Nephron progenitor cell (in vitro differentiated cells): ENCODE measurements at regions not wholly inside any gene's neighbourhood (a gene's known extent, or its start where the extent isn't known, plus 50 kb on each side); places are given as distances from the start of the nearest gene placed in this dataset.

ENCODE experiments used
- DNase-seq: peaks from one replicate; pipeline ENCODE4 v3.0.0; 2021
- H3K27ac Mint-ChIP-seq: 2 replicates; pipeline ENCODE4 v1.8.0; 2021; ENCODE audit warnings: mild to moderate bottlenecking, moderate library complexity, mixed read lengths
- H3K27me3 Mint-ChIP-seq: 2 replicates; pipeline ENCODE4 v1.8.0; 2021; ENCODE audit warnings: mild to moderate bottlenecking, low read depth, mixed read lengths; ENCODE audit not compliant: poor library complexity
- H3K36me3 Mint-ChIP-seq: 2 replicates; pipeline ENCODE4 v1.8.0; 2021; ENCODE audit warnings: low read depth, mixed read lengths
- H3K4me1 Mint-ChIP-seq: 2 replicates; pipeline ENCODE4 v1.8.0; 2021; ENCODE audit warnings: mixed read lengths
- H3K4me3 Mint-ChIP-seq: 2 replicates; pipeline ENCODE4 v1.8.0; 2021; ENCODE audit warnings: mild to moderate bottlenecking, moderate library complexity, mixed read lengths
- H3K9me3 Mint-ChIP-seq: 2 replicates; pipeline ENCODE4 v1.8.0; 2021; ENCODE audit warnings: mild to moderate bottlenecking, moderate library complexity, mixed read lengths
- CTCF ChIP-seq: fragments of 200-600 bp; sonication (generic); IDR thresholded peaks from 2 replicates; pipeline ENCODE4 v1.5.0; 2021; ENCODE audit warnings: antibody characterized with exemption

GRCh38 chr4:157772907-157773306 lies 399.9 kb downstream of the GASK1B start:
- Mint-ChIP-seq H3K27me3 (no peaks in the 10 kb centered on the region), H3K36me3 (no peaks in the 10 kb centered on the region), H3K4me1 (no peaks in the 10 kb centered on the region), H3K4me3 (no peak overlapping the region), H3K27ac (no peak overlapping the region), H3K9me3 (no peaks in the 10 kb centered on the region)
- DNase-seq: no peak
- no peak for TF ChIP-seq CTCF

- no peak overlapping the region for H3K27ac Mint-ChIP-seq
- no peak for DNase-seq
- H3K4me3 Mint-ChIP-seq: no peak overlapping the region
- TF ChIP-seq CTCF: no peak
- H3K4me1 Mint-ChIP-seq: no peaks in the 10 kb centered on the region
- H3K36me3 Mint-ChIP-seq: no peaks in the 10 kb centered on the region
- no peaks in the 10 kb centered on the region for H3K27me3 Mint-ChIP-seq
- H3K9me3 Mint-ChIP-seq: no peaks in the 10 kb centered on the region
These were observed 404.4 kb downstream of the GASK1B start for GRCh38 chr4:157768419-157768818.

DNA sequence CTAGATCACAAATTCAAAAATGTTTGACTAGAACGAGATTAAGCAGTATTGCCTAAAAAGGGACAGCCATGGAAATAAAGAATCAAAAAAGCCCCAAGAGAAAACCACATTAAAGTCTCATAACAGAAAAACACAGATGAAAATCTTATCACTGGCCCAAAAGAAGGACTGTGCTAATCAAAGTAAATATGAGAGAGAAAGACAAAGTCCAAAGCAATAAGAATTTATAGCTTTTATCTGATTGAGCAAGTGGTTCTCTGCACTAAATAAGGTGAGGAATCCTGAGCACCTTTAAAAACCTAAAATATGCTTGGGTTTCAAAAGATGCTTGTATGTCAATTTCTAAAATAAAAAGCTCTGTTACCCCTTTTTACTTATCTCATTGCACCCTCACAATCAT lies 409.3 kb downstream of the GASK1B start:
- no peak overlapping the region for H3K4me3 Mint-ChIP-seq
- no peak for TF ChIP-seq CTCF
- no peaks in the 10 kb centered on the region for H3K9me3 Mint-ChIP-seq
- H3K4me1 Mint-ChIP-seq: no peaks in the 10 kb centered on the region
- no peak for DNase-seq
- H3K36me3 Mint-ChIP-seq: no peaks in the 10 kb centered on the region
- H3K27me3 Mint-ChIP-seq: peaks cover 5% of the 10 kb centered on the region
- H3K27ac Mint-ChIP-seq: no peak overlapping the region

DNA sequence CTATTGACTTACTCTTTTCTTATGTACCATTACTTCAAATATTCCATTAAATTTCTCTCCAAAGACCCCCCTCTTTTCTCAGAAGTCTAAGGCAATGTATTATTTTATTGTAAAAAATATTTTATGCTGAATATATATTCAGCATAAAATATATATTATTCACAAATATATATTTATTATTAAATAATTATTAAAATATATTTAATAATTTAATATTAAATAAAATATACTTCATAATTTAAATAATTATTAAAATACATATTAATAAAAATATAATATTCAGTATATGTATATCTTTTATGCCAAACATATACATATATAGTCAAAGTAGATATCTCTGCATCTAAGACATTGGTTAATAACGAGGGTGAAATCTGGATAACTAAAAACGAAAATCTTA lies 418.4 kb downstream of the GASK1B start:
- no peak for TF ChIP-seq CTCF

GRCh38 chr4:157751631-157752030 lies 421.2 kb downstream of the GASK1B start:
- Mint-ChIP-seq H3K4me3 (no peak overlapping the region), H3K27ac (no peak overlapping the region), H3K4me1 (no peaks in the 10 kb centered on the region), H3K9me3 (peaks cover 16% of the 10 kb centered on the region), H3K36me3 (no peaks in the 10 kb centered on the region), H3K27me3 (peaks cover 4% of the 10 kb centered on the region)
- TF ChIP-seq CTCF: no peak
- no peak for DNase-seq

More for the DNA sequence above, 418.4 kb downstream of the GASK1B start:
- no peak overlapping the region for H3K4me3 Mint-ChIP-seq
- H3K36me3 Mint-ChIP-seq: no peaks in the 10 kb centered on the region
- no peak for DNase-seq
- peaks cover 9% of the 10 kb centered on the region for H3K27me3 Mint-ChIP-seq
- H3K27ac Mint-ChIP-seq: no peak overlapping the region
- peaks cover 16% of the 10 kb centered on the region for H3K9me3 Mint-ChIP-seq
- H3K4me1 Mint-ChIP-seq: no peaks in the 10 kb centered on the region

- Mint-ChIP-seq H3K9me3 (no peaks in the 10 kb centered on the region), H3K4me1 (no peaks in the 10 kb centered on the region), H3K27ac (no peak overlapping the region), H3K36me3 (no peaks in the 10 kb centered on the region), H3K4me3 (no peak overlapping the region), H3K27me3 (no peaks in the 10 kb centered on the region)
- DNase-seq: no peak
- TF ChIP-seq CTCF: no peak
These were observed 431.2 kb downstream of the GASK1B start for GRCh38 chr4:157741642-157742041.
